ENCODE measurements at regions not wholly inside any gene's neighbourhood (a gene's known extent, or its start where the extent isn't known, plus 50 kb on each side); places are given as distances from the start of the nearest gene placed in this dataset.

DNA sequence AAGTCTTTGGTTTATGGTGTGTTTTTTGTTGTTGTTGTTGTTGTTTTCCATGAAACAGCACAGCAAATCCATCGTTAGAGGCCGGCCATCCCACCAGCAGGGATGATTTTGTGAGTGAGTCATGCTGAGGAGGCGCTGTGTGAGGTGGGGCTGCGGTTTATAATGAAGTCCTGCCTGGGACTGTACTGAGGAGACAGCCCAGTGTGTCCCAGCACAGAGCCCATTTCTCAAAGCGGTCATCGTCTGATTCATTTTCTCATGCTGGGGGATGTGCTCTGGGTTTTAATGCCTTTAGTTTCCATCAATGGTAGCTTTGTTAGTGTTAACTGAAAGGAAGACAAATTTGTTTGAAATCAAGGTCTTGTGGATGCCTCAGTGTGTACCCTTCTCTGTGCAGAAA lies 129.3 kb upstream of the SERP2 start:
- no peaks in the 10 kb centered on the region for H3K27me3 ChIP-seq
- no peaks in the 10 kb centered on the region for H3K36me3 ChIP-seq
- H3K4me3 ChIP-seq = no peak overlapping the region
- no peaks in the 10 kb centered on the region for H3K9me3 ChIP-seq
- no peak overlapping the region for H3K27ac ChIP-seq
- intact Hi-C loops (cut with DNase I; ENCODE audit: low total_unique reads) = no loop called here
- no peak for DNase-seq
- peaks cover 0 to 12% (median 10%) of the 10 kb centered on the region in 4 donors for H3K4me1 ChIP-seq
- TF ChIP-seq, protein P1, sequence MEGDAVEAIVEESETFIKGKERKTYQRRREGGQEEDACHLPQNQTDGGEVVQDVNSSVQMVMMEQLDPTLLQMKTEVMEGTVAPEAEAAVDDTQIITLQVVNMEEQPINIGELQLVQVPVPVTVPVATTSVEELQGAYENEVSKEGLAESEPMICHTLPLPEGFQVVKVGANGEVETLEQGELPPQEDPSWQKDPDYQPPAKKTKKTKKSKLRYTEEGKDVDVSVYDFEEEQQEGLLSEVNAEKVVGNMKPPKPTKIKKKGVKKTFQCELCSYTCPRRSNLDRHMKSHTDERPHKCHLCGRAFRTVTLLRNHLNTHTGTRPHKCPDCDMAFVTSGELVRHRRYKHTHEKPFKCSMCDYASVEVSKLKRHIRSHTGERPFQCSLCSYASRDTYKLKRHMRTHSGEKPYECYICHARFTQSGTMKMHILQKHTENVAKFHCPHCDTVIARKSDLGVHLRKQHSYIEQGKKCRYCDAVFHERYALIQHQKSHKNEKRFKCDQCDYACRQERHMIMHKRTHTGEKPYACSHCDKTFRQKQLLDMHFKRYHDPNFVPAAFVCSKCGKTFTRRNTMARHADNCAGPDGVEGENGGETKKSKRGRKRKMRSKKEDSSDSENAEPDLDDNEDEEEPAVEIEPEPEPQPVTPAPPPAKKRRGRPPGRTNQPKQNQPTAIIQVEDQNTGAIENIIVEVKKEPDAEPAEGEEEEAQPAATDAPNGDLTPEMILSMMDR (IDR thresholded peaks at IDR 0.05) = no peak

DNA sequence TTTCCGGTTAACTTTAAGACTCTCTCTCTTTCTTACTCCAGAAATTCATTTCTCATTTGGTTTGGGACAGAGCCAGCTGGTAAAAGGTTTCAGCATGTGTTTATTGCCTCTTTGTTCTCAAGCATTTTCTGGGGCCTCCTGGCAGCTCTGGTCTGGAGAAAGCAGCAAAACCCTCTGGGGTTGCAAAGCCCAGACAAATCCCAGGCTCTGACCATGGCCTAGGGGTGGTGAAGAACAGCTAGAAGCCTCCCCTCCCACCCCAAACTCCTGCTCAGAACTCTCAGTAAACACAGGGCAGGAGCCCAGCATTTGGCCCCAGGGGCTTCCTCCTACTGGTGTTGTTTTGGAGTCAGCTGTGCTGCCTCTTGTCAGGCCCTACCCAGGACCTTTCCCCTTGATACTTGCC lies 124.2 kb upstream of the SERP2 start:
- H3K4me1 ChIP-seq = peaks cover 0 to 21% (median 17%) of the 10 kb centered on the region in 4 donors
- DNase-seq = peak; percentile 65 to 76
- intact Hi-C loops (cut with DNase I; ENCODE audit: low total_unique reads) = no loop called here
- H3K36me3 ChIP-seq = no peaks in the 10 kb centered on the region
- H3K9me3 ChIP-seq = no peaks in the 10 kb centered on the region
- no peak overlapping the region for H3K4me3 ChIP-seq
- H3K27ac ChIP-seq = peak overlapping the region; percentile 77 to 83
- TF ChIP-seq, protein P1 (IDR thresholded peaks at IDR 0.05) = no peak
- no peaks in the 10 kb centered on the region for H3K27me3 ChIP-seq

DNA sequence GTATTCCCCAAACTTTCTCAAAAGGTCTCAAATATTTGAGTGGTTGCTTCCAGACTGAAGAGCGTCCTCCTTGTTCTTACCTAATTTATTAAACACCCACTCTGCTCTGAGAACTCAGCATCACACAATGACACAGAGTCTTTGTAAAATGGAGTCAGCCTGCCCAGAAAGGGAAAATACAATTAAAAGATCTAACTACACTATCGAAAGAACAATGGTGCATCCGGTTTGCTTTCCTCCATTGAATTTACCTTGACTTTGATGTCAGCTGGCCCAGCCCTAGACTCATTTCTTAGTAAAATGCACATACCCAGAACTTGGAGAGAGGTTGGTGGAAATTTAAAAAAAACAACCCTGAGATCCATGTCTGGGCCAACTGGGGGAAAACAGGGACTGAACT lies 120.7 kb upstream of the SERP2 start:
- intact Hi-C loops (cut with DNase I; ENCODE audit: low total_unique reads) = no loop called here
- no peaks in the 10 kb centered on the region for H3K36me3 ChIP-seq
- no peak for DNase-seq
- H3K9me3 ChIP-seq = no peaks in the 10 kb centered on the region
- H3K27ac ChIP-seq = no peak overlapping the region
- no peaks in the 10 kb centered on the region for H3K27me3 ChIP-seq
- H3K4me3 ChIP-seq = no peak overlapping the region
- peaks cover 0 to 21% (median 17%) of the 10 kb centered on the region in 4 donors for H3K4me1 ChIP-seq
- TF ChIP-seq, protein P1 (IDR thresholded peaks at IDR 0.05) = no peak

DNA sequence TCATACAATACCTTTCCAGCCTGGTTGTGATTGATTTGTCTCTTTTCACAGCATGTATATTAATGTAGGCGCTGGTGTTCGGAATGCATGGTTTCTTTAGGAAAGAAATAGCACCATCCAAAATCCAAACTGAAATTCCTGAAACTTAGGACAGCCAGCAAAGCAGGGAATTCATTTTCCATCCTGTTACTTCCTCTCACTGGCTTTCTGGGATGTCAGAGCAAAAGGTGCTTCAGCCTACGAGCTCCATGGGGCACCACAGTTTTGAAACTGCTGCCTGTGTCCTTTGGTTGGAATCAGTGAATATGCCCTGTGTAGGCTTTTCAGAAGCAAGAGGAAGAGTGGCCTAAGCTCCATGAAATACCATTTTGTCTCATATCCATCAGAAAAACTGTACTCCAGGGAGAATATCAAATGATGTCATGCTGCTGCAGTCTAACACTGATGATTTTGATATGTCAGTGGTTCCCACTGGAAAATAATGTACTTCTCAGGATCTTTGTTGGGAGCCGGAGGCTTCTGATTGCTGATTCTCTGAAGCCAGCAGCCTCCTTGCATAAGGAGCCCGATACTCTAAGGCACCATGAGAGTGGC lies 117.8 kb upstream of the SERP2 start:
- no peak for DNase-seq
- Histone ChIP-seq H3K27ac (no peak overlapping the region), H3K9me3 (no peaks in the 10 kb centered on the region), H3K36me3 (no peaks in the 10 kb centered on the region), H3K4me1 (peaks cover 0 to 9% (median 4%) of the 10 kb centered on the region in 4 donors), H3K27me3 (no peaks in the 10 kb centered on the region), H3K4me3 (no peak overlapping the region)
- TF ChIP-seq, protein P1 (IDR thresholded peaks at IDR 0.05) = no peak
- intact Hi-C loops (cut with DNase I; ENCODE audit: low total_unique reads) = no loop called here

DNA sequence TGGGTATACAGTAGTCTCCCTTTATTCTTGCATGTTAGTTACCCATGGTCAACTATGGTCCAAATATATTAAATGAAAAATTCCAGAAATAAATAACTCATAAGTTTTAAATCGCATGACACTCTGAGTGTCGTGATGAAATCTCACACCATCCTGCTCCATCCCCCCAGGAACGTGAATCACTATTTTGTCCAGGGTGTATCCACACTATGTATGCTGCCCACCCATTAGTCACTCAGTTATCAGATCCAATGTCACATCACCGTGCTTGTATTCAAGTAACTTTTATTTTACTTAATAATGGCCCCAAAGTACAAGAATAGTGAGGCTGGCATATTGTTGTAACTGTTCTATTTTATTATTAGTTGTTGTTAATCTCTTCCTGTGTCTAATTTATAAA lies 115.8 kb upstream of the SERP2 start:
- TF ChIP-seq, protein P1 (IDR thresholded peaks at IDR 0.05) = no peak
- H3K4me1 ChIP-seq = peaks cover 0 to 9% (median 4%) of the 10 kb centered on the region in 4 donors
- H3K4me3 ChIP-seq = no peak overlapping the region
- DNase-seq = no peak
- no peak overlapping the region for H3K27ac ChIP-seq
- intact Hi-C loops (cut with DNase I; ENCODE audit: low total_unique reads) = no loop called here
- no peaks in the 10 kb centered on the region for H3K9me3 ChIP-seq
- no peaks in the 10 kb centered on the region for H3K27me3 ChIP-seq
- no peaks in the 10 kb centered on the region for H3K36me3 ChIP-seq

Data from tibial artery (tissue), 4 donors.